Chondrocyte (in vitro differentiated cells): ENCODE measurements at regions not wholly inside any gene's neighbourhood (a gene's known extent, or its start where the extent isn't known, plus 50 kb on each side); places are given as distances from the start of the nearest gene placed in this dataset.
"Not testable (repeated sequence)": the region's sequence is repeated elsewhere in the genome, so short reads cannot be mapped to it uniquely, and the experiment has no call there.

Source experiments
- DNase-seq: peaks from one replicate; pipeline ENCODE4 v3.0.0; 2021; ENCODE audit warnings: mixed read lengths, low spot score
- H3K27ac Mint-ChIP-seq: one replicate; pipeline ENCODE4 v1.8.0; 2021; ENCODE audit warnings: mild to moderate bottlenecking, moderate library complexity, mixed read lengths; ENCODE audit not compliant: unreplicated experiment
- H3K27me3 Mint-ChIP-seq: 2 replicates; pipeline ENCODE4 v1.8.0; 2021; ENCODE audit warnings: low read depth, mixed read lengths
- H3K36me3 Mint-ChIP-seq: 2 replicates; pipeline ENCODE4 v1.8.0; 2021; ENCODE audit warnings: low read depth, mixed read lengths
- H3K4me1 Mint-ChIP-seq: 2 replicates; pipeline ENCODE4 v1.8.0; 2021; ENCODE audit warnings: low read depth, mild to moderate bottlenecking, mixed read lengths
- H3K4me3 Mint-ChIP-seq: one replicate; pipeline ENCODE4 v1.8.0; 2021; ENCODE audit warnings: mild to moderate bottlenecking, moderate library complexity, mixed read lengths; ENCODE audit not compliant: unreplicated experiment
- H3K9me3 Mint-ChIP-seq: 2 replicates; pipeline ENCODE4 v1.8.0; 2021; ENCODE audit warnings: low read depth, mixed read lengths
- CTCF ChIP-seq: fragments of 200-600 bp; sonication (generic); IDR thresholded peaks from 2 replicates; pipeline ENCODE4 v1.5.0; 2021; ENCODE audit warnings: antibody characterized with exemption, mild to moderate bottlenecking, moderate library complexity

GRCh38 chr1:172724232-172724631, 65.3 kb downstream of the FASLG start:
- Mint-ChIP-seq H3K4me1 (peaks cover 6% of the 10 kb centered on the region), H3K36me3 (no peaks in the 10 kb centered on the region), H3K9me3 (peaks cover 14% of the 10 kb centered on the region), H3K4me3 (no peak overlapping the region), H3K27me3 (no peaks in the 10 kb centered on the region), H3K27ac (no peak overlapping the region)
- DNase-seq, result no peak
- TF ChIP-seq CTCF, result no peak

GRCh38 chr1:172724765-172725613, 66.1 kb downstream of the FASLG start:
- H3K4me1 Mint-ChIP-seq, result no peaks in the 10 kb centered on the region
- H3K4me3 Mint-ChIP-seq, result no peak overlapping the region
- no peaks in the 10 kb centered on the region for H3K27me3 Mint-ChIP-seq
- H3K27ac Mint-ChIP-seq, result no peak overlapping the region
- H3K36me3 Mint-ChIP-seq, result no peaks in the 10 kb centered on the region
- peaks cover 16% of the 10 kb centered on the region for H3K9me3 Mint-ChIP-seq
- TF ChIP-seq CTCF, result no peak
- no peak for DNase-seq

- Mint-ChIP-seq H3K36me3 (no peaks in the 10 kb centered on the region), H3K4me1 (no peaks in the 10 kb centered on the region), H3K4me3 (no peak overlapping the region), H3K27ac (no peak overlapping the region), H3K9me3 (peaks cover 16% of the 10 kb centered on the region), H3K27me3 (no peaks in the 10 kb centered on the region)
- DNase-seq, result no peak
- no peak for TF ChIP-seq CTCF
Observed at GRCh38 chr1:172726740-172727139, 67.8 kb downstream of the FASLG start.

GRCh38 chr1:172727275-172727857, 68.5 kb downstream of the FASLG start:
- Mint-ChIP-seq H3K9me3 (peaks cover 16% of the 10 kb centered on the region), H3K4me1 (no peaks in the 10 kb centered on the region), H3K4me3 (no peak overlapping the region), H3K27me3 (peaks cover 1% of the 10 kb centered on the region), H3K27ac (no peak overlapping the region), H3K36me3 (peaks cover 2% of the 10 kb centered on the region)
- DNase-seq, result no peak
- no peak for TF ChIP-seq CTCF

GRCh38 chr1:172727956-172728603, 69.2 kb downstream of the FASLG start:
- Mint-ChIP-seq H3K27me3 (peaks cover 1% of the 10 kb centered on the region), H3K9me3 (peaks cover 19% of the 10 kb centered on the region), H3K4me3 (no peak overlapping the region), H3K27ac (no peak overlapping the region), H3K36me3 (peaks cover 2% of the 10 kb centered on the region), H3K4me1 (no peaks in the 10 kb centered on the region)
- no peak for DNase-seq
- peak; percentile 66 for TF ChIP-seq CTCF

- H3K36me3 Mint-ChIP-seq, H3K27me3 Mint-ChIP-seq, H3K4me1 Mint-ChIP-seq, DNase-seq, H3K4me3 Mint-ChIP-seq, H3K27ac Mint-ChIP-seq: not testable (repeated sequence)
- peaks cover 20% of the 10 kb centered on the region for H3K9me3 Mint-ChIP-seq
Observed at GRCh38 chr1:172728705-172729104, 69.8 kb downstream of the FASLG start.
